ENCODE measurements at regions not wholly inside any gene's neighbourhood (a gene's known extent, or its start where the extent isn't known, plus 50 kb on each side); places are given as distances from the start of the nearest gene placed in this dataset.

DNA sequence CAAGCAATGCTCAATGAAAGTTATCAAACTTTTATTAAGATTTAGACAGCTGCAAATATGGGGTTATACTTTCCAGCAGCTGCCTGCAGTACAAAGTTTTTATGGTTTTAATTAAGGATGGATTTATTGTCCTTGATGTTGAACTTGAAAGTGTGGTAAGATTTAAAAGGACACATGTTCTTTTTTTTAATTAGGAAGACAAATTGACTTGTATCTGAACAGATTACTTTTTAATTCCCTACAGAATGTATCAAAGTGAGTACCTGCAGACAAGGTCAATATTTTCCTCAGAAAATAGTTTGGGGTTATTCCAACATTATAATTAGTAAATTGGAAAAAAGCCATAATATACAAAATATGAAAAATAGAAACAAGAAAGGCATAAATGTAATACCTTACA is 218.2 kb upstream of the NEIL3 start:
- no peak overlapping the region for H3K4me3 ChIP-seq
- no peak for ATAC-seq
- intact Hi-C loops (cut with DNase I): no loop called here
- no peaks in the 10 kb centered on the region for H3K36me3 ChIP-seq (ENCODE audit: insufficient read depth in 1 of 2, low read depth in 1 of 2)
- H3K9me3 ChIP-seq: no peaks in the 10 kb centered on the region
- H3K4me1 ChIP-seq: no peaks in the 10 kb centered on the region
- no peaks in the 10 kb centered on the region for H3K27me3 ChIP-seq (ENCODE audit: insufficient read depth in 3 of 3, low read length in 2 of 3)
- no peak for DNase-seq
- no peak overlapping the region for H3K27ac ChIP-seq
- TF ChIP-seq, protein P1, sequence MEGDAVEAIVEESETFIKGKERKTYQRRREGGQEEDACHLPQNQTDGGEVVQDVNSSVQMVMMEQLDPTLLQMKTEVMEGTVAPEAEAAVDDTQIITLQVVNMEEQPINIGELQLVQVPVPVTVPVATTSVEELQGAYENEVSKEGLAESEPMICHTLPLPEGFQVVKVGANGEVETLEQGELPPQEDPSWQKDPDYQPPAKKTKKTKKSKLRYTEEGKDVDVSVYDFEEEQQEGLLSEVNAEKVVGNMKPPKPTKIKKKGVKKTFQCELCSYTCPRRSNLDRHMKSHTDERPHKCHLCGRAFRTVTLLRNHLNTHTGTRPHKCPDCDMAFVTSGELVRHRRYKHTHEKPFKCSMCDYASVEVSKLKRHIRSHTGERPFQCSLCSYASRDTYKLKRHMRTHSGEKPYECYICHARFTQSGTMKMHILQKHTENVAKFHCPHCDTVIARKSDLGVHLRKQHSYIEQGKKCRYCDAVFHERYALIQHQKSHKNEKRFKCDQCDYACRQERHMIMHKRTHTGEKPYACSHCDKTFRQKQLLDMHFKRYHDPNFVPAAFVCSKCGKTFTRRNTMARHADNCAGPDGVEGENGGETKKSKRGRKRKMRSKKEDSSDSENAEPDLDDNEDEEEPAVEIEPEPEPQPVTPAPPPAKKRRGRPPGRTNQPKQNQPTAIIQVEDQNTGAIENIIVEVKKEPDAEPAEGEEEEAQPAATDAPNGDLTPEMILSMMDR (IDR thresholded peaks at IDR 0.05): no peak

DNA sequence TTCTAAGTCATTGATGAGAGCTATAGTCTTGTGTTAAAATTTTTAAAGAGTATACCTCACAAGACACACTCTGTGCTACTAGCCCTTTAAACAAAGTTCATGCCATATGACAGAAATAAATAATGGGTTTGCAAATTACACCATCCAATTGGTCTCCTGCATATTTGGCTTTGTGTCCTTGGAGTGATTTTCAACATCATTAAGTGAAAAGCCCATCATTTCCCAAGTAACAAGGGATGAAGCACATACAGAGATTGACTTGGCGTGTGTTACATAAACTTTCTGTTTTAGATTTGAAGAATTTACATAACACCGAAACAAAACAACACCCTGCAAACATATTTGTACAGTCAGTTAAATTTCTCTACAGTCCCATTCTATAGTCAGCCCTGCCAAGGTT is 216.9 kb upstream of the NEIL3 start:
- intact Hi-C loops (cut with DNase I): no loop called here
- DNase-seq: no peak
- Histone ChIP-seq H3K4me1 (no peaks in the 10 kb centered on the region), H3K36me3 (ENCODE audit: insufficient read depth in 1 of 2, low read depth in 1 of 2) (no peaks in the 10 kb centered on the region), H3K4me3 (no peak overlapping the region), H3K27me3 (ENCODE audit: insufficient read depth in 3 of 3, low read length in 2 of 3) (no peaks in the 10 kb centered on the region), H3K27ac (no peak overlapping the region), H3K9me3 (no peaks in the 10 kb centered on the region)
- TF ChIP-seq, protein P1 (IDR thresholded peaks at IDR 0.05): no peak
- 61 to 83% (median 63%) methylated on average over 2 of the region's 2 CpGs for WGBS, 3 donors
- ATAC-seq: no peak

- H3K4me1 ChIP-seq: no peaks in the 10 kb centered on the region
- no peak overlapping the region for H3K4me3 ChIP-seq
- no peaks in the 10 kb centered on the region for H3K36me3 ChIP-seq (ENCODE audit: insufficient read depth in 1 of 2, low read depth in 1 of 2)
- TF ChIP-seq, protein P1 (IDR thresholded peaks at IDR 0.05): no peak
- DNase-seq (no peak), ATAC-seq (no peak)
- intact Hi-C loops (cut with DNase I): no loop called here
- H3K27me3 ChIP-seq (ENCODE audit: insufficient read depth in 3 of 3, low read length in 2 of 3): no peaks in the 10 kb centered on the region
- H3K27ac ChIP-seq: no peak overlapping the region
- H3K9me3 ChIP-seq: no peaks in the 10 kb centered on the region
- 92 to 100% (median 94%) methylated on average over 1 of the region's 1 CpG for WGBS, 3 donors
These were observed 215.7 kb upstream of the NEIL3 start for GRCh38 chr4:177093964-177094363.

DNA sequence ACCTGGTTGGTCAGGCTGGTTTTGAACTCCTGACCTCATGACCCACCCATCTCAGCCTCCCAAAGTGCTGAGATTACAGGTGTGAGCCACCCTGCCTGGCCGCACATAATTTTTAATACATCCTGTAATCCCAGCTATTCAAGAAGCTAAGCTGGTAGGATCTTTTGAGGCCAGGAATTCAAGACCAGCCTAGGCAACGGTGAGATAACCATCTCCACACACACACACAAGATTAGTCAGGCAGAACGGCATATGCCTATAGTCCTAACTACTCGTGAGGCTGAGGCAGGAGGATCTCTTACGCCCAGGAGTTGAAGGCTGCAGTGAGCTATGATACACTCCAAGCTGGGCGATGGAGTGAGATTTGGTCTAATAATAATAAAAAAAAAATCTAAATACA is 212.4 kb upstream of the NEIL3 start:
- H3K9me3 ChIP-seq: no peaks in the 10 kb centered on the region
- no peaks in the 10 kb centered on the region for H3K36me3 ChIP-seq (ENCODE audit: insufficient read depth in 1 of 2, low read depth in 1 of 2)
- intact Hi-C loops (cut with DNase I): no loop called here
- 87 to 95% (median 89%) methylated on average over 6 of the region's 6 CpGs for WGBS, 3 donors
- TF ChIP-seq, protein P1 (IDR thresholded peaks at IDR 0.05): no peak
- H3K27ac ChIP-seq: no peak overlapping the region
- ATAC-seq (no peak), DNase-seq (no peak)
- no peaks in the 10 kb centered on the region for H3K27me3 ChIP-seq (ENCODE audit: insufficient read depth in 3 of 3, low read length in 2 of 3)
- no peak overlapping the region for H3K4me3 ChIP-seq
- no peaks in the 10 kb centered on the region for H3K4me1 ChIP-seq

DNA sequence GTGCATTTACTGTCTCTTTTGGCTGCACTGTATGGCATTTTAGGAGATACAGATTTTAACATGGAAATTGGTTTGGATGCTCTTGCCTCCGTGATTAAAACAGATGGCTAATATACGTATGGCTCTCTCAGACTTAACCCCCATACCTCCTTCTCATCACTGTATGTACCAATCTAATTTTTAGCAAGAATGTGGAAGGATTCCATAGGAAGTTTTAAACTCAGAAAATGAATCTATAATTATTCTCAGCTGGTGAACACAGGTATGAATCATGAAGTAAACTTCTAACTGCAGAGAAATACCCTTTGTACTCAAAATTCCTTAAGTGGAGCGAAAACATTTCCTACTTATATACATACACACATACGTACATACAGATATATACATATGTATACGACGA is 210.5 kb upstream of the NEIL3 start:
- Histone ChIP-seq H3K36me3 (ENCODE audit: insufficient read depth in 1 of 2, low read depth in 1 of 2) (no peaks in the 10 kb centered on the region), H3K4me1 (no peaks in the 10 kb centered on the region), H3K9me3 (no peaks in the 10 kb centered on the region), H3K27me3 (ENCODE audit: insufficient read depth in 3 of 3, low read length in 2 of 3) (no peaks in the 10 kb centered on the region), H3K4me3 (no peak overlapping the region), H3K27ac (no peak overlapping the region)
- ATAC-seq: no peak
- TF ChIP-seq, protein P1 (IDR thresholded peaks at IDR 0.05): no peak
- DNase-seq: no peak
- 87 to 88% (median 88%) methylated on average over 6 of the region's 6 CpGs for WGBS, 3 donors
- intact Hi-C loops (cut with DNase I): no loop called here

Data from psoas muscle (tissue), 7 donors.